Dedifferentiated amniotic fluid mesenchymal stem cell (primary cell): ENCODE measurements at regions not wholly inside any gene's neighbourhood (a gene's known extent, or its start where the extent isn't known, plus 50 kb on each side); places are given as distances from the start of the nearest gene placed in this dataset.
A peak's percentile ranks its signal among the peaks of the same experiment; 100 is the strongest.

Source experiments
- DNase-seq: peaks from one replicate; pipeline ENCODE4 v3.0.0-alpha.2; 2016; ENCODE audit errors: extremely low spot score

DNA sequence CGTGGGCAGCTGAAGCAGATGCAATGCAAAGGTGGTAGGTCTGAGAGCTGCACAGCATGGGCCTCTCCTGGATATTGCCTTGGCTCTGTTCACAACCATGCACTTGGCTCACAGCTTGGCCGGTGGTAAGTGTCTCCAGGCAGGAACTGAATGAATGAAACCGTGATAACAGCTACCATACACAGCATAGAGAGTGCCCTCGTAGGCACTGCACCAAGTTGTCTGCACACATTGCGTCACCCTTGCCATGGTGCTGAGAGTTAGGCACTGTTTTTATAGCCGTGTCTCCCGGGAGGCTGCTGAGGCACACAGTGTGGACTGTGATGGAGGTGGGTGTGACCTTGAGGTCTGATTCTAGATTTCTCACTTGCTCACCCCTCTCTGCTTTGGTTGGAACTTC lies 157.6 kb upstream of the VASH1 start:
- DNase-seq: no peak

DNA sequence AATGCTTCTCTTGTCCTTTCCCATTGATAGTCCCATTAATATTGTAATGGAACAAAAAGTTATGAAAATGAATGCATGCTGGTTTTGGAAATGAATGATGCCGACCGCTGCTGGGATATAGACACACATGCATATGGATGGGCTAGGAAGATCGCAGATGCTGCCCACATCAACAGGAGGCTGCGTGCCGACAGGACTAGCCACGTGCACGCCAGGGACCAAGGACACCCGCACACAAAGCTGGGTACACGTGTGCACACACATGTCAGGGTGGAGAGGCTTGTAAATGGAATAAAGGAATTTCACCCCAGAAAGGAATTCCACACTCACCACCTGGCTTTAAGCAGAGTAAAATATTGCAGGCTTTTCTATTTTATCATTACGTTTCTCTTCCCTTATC lies 153.8 kb upstream of the VASH1 start:
- no peak for DNase-seq

- DNase-seq: no peak
These were observed 148.6 kb upstream of the VASH1 start for GRCh38 chr14:76612654-76613053.

DNA sequence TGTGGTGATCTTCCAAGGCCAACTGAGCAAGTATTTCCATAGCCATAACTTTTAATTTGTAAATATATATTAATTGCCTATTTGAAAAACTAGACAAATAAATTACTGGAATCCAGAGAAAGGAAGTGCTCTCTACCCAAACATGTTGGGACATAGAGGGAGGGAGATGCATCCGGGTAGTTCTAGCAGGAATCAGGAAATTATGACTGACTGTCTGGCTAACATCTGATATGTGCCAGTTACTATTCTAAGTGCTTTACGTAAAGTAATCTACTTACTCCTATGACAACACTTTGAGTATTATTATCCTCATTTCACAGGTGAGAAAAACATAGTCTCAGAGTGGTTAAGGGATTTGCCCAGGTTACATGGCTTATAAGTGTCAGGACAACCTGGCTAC lies 147.7 kb upstream of the VASH1 start:
- DNase-seq: no peak

DNA sequence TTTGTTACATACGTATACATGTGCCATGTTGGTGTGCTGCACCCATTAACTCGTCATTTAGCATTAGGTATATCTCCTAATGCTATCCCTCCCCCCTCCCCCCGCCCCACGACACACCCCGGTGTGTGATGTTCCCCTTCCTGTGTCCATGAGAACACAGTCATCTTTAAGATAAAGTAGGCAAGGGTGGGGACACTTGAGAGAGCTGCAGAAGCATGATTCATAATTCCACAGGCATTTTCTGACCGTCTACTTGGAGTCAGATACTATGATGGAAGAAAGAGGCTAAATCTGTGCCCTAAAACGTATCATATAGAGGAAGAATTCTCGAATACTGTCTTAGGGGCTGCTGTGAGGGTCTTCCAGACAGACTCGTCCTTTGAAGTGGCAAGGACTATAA lies 145.9 kb upstream of the VASH1 start:
- no peak for DNase-seq

DNA sequence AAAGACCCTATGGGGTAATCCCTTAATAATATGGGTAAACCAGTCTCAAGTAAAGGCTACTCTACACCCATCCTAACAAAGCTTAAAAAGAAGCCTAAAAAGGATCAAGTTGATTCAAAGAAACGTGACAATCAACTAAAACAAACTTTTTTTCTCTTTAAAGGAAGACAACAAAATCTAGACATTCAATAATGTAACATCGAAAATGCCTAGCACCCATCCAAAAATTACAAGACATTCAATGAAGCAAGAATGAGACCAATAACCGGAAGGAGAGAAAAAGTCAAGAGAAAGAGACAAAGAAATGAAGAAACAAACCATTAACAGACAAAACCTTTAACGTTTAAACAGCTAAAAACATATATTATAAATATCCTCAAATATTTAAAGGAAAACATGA lies 143.8 kb upstream of the VASH1 start:
- DNase-seq: no peak

DNA sequence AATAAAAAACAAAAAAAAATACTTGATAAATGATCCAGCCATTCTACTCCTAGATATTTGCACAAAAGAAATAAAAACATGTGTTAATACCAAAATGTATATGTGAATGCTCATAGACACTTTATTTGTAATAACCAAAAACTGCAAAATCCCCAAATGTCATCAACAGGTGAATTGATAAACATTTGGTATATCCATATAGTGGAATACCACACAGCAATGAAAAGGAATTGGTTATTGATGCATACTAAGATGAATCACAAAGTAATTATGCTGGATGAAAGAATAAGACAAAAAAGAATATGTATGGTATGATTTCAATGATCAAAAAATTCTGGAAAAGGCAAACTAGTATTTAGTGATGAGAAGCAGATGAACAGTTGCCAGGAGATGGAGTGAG lies 124.7 kb upstream of the VASH1 start:
- DNase-seq: no peak

DNA sequence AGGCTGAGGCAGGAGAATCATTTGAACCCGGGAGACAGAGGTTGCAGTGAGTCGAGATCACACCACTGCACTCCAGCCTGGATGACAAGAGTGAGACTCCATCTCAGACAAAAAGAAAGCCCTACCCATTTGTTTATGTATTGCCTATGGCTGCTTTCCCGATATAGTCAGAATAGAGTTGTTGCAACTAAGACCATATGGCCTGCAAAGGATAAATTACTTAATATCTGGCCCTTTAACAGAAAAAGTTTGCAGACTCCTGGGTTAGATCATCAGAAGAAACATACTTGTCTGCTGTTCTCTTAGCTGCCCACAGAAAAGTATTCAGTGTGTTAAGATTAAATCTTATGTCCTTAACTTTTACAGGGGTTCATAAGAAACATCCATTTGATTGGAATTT lies 122.4 kb upstream of the VASH1 start:
- DNase-seq: no peak

DNA sequence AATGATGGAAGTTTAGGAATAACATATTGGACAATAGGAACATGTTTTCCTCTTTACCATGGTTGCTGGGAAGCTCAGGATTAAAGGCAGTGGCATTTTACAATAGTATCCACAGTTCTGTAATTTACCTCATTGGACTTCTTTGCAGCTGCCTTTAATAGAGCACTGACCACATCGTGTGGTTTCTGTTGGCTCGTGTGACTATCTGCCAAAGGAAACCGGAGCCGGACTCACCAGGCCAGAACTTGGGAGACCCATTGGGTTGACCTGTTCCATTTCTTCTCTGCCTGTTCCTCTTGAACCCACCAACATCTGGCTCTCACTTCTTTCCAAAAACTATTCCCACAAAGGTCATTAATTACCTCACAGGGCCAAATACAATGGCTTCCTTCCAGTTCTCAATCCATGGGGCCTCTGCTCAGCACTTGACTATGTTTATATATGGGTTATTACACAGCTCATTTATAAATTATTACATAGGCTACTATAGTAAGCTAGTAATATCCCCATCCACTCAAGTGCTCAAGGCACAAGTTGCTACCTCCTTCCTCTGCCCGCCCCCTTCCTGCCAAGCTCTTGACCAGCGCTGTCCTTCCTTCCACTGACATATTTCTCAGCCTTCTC lies 121.5 kb upstream of the VASH1 start:
- no peak for DNase-seq

DNA sequence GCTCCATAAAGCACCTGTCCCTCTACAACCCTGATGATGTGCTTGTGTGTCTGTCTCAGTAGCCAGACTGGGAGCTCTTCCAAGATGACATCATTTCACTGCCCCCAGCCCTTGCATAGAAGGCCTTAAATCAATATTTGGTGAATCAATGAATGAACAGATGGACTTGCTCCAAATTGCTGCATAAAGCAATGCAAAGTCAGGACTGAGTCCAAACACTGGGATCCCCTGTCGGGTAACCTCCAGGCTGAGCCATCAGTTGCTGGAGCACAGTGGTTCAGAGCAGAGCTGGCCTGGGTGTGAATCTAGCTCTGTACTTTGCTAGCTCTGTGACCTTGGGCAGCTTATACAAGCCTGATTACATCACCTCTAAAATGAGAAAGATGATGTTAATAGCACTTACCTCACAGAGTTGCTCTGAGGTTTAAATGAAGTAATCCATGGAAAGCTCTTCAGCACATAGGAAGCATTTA lies 120.3 kb upstream of the VASH1 start:
- no peak for DNase-seq

DNA sequence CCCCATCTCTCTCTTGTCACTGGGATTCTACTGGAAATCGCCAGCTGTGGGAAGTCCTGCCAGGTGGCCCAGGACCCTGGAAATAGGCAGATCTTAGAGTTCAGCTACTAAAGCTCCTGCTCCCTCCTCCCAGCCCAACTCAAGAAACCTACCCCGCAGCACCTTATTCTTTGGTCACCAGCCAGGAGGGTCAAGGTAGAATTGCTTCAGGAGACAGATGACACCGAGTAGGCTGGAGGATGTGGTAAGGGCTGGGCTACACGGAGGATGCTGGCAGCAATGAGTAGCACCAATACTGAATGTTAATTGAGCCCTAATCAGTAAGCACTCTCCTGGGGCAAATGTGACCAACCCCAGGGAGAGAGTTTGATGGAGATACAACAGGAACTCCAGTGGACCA lies 119.7 kb upstream of the VASH1 start:
- no peak for DNase-seq

DNA sequence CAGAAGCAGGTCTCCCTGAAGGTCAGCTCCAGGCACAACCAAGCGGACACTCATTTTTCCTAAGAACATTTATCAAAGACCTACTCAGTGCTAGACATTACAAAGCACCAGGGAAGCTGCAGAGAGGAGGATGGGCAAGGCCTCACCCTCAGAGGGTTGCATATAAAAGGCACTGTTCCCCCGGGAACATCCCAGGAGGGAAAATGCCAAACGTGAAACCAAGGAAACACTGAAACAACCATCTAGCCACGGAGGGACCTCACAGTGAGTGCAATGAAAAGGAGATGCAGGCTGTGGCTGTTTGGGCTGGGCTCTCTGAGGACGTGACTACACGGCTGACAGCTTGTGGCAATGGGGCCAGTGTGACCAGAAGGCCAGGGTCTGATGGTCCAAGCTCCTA lies 117.4 kb upstream of the VASH1 start:
- no peak for DNase-seq

DNA sequence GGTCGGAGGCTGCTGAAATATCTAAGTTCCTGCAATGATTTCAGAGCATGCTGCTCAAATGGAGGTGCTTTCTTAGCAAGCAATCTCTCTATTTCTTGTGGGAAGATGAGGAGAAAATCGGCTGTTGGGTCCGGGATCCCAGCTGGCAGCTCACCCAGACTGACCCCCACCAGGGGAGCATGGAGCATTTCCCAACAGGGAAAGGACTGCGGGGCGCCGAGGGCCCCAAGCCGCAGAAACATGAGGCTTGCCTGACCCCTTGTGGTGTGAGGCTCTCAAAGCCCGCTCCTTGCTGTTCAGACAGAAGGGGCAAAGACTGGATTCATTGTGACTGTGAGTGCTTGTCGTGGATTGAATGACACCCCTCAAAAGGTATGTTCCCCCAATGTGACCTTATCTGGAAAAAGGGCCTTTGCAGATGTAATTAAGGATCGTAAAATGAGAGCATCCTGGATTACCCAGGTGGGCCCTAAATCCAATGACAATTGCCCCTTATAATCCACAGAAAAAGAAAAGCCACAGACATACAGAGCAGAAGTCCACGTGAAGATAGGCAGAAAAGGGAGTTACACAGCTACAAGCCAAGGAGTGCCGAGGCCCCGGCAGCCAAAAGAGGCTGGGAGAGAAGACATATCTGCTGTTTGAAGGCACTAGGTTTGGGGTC lies 116.3 kb upstream of the VASH1 start:
- no peak for DNase-seq

GRCh38 chr14:76647697-76648298 lies 113.5 kb upstream of the VASH1 start:
- DNase-seq: peak; percentile 54

- no peak for DNase-seq
These were observed 109.7 kb upstream of the VASH1 start for GRCh38 chr14:76651410-76652055.

DNA sequence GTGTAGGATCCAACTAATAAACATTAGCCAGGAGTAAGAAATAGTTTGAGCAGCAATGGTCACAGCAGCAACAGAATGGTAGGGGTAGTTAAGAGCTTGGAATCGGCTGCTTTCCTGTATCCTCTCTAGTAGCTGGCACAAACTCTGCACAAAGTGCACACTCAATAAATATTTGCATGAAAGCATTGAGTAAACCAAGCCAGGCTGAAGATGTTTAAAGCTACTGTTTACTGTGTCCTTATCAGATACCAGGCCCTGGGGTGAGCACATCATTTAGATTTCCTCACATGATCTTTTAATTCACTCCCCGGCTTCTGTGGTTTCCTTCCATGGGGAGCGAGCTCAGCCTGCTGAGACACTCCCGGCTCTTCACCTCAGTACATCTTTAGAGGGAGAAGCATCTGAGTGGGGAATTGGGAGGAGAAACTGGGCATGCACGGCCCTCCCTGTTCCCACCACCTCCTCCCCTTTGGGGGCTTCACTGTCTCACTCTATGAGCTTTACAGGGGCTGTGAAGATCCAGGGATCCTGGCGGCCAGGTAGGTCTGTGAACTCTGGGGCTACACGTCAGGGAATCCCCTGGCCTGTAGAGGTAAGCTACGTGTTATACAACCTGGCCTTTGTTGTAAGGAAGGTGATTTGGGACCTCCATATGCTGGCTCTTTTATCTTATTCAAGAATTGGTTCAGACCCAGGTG lies 107.2 kb upstream of the VASH1 start:
- DNase-seq: no peak

GRCh38 chr14:76654573-76655108 lies 106.6 kb upstream of the VASH1 start:
- DNase-seq: no peak

DNA sequence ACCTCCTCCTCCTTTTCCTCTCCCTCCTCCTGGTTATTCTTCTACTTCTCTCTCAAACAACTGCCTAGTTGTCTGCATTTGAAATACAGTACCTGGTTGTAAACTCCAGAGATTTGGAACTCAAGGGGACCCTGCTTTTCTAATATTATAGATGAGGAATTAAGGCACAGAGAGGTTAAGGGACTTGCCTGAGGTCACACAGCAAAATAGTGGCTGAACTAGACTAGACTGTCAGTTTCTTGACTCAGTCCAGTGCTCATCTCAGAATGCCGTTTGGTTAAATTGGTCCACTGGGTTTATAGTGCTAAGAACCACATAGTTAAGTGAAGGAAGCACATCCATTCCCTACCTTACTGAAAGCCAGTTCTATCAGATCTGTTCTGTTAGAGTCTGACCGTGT lies 105.9 kb upstream of the VASH1 start:
- no peak for DNase-seq

DNA sequence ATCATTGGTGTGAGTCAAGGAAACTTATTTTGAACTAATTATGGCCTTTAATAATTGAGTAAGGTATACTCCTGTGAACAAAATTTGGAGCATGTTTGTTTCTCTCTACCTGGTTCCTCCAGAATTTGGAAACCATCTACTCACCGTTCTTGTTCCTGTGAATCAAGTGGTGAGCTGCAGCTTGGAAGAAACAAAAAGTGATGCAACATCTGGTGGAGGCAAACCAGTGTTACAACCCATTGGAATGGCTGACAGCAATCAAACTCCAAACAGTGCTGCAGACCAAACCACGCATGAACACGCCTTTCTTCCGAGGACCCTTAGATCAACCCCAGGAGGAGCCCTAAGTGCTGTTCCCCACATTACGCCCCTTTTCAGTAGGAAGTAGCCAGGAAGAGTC lies 104.7 kb upstream of the VASH1 start:
- DNase-seq: no peak

- no peak for DNase-seq
These were observed 103.9 kb upstream of the VASH1 start for GRCh38 chr14:76657404-76657803.

DNA sequence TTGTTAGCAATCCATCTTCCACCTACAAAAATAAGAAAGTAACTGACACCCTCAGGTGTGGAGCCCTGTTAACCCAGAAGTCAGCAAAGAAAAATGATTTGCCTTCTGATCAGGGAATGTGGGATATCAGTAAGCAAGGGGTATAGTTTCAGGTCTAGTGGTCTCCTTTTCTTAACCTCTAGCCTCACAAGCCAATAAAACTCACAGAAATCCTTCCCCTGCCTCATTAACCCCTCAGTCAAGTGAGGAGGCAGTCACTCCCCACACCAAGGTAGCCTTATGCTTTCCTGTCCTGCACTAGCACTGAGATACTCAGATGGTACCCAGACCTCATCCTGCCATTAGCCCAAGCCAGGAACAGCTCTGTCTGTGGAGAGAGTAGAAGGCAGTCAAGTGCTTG lies 103.4 kb upstream of the VASH1 start:
- DNase-seq: no peak

DNA sequence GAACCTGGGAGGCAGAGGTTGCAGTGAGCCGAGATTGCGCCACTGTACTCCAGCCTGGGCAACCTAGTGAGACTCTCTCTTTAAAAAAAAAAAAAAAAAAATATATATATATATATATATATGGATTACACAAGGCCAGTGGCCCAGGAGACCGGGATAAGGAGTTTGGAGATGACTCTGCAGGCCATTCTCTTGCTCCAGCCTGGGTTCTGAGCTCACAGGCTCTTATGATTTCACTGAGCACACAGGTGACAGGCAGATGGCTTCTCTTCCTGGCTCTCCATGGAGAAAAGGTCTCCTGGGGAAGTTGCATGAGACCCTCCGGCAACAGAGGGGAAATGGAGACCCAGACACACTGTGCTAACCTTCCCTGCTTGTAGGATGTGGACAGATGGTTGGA lies 98.7 kb upstream of the VASH1 start:
- no peak for DNase-seq
